ENCODE measurements at regions not wholly inside any gene's neighbourhood (a gene's known extent, or its start where the extent isn't known, plus 50 kb on each side); places are given as distances from the start of the nearest gene placed in this dataset.

DNA sequence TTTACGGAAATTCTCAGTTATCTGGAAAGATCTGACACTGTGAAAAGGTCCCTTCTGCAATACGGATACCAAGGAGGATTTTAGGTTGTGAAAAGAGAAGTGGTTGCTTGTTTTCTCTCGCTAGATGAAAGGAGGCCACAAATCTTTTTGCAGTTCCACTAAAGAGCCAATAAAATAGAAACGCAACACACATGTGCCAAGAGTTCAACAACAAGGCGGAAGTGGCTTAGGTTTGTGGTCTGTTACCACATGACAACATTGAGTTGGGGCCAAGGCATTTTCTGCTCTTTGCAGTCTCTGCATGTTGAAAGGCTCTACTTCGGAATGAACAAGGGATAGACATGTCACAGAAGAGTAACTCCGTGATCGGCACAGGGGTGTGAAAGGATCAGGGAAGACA is 115.7 kb upstream of the OSR1 start:
- peak in 1 of 2 experiments; percentile 5 for DNase-seq

DNA sequence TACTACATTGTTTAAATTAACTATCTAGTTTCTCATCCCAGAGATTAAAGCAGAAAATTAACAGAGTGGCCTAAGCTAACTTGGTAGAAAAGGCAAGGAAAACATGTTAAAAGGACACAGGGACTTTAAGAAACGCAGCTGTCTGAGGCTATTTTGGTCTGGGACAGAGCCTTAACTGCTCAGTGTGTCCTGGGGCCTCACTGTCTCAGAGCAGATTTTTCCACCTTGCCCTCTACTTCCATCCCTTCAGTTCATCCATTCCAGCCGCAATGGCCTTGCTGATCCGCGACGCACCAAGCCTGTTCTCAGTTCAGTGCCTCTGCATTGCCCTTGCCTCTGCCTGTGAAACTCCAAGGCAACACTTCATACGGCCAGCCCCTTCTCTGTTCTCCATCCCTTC is 114.9 kb upstream of the OSR1 start:
- no peak for DNase-seq

DNA sequence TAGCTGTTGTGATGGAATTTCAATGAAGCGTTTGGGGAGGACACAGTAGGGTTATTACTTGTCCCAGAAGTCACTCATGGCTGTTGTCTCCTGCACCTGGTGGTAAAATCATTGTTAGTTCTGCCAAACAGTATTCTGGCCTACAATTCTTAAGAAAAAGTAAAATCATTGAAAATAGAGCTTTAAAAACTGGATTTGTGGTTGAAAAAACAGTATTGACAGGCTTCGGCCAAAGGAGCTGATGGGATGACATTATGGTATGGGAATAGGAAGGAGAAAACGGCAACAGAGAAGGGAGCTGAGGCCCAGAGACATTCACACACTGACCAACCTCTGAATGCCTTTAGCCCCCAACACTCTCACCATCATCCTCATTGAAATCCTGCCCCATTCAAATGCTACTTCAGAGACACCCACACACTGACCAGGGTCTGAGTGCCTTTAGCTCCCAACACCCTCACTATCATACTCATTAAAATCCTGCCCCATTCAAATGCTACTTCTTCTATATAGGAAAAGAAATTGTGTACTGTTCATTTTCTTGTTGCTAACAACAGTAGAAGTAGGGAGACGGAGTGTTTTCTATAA is 114.1 kb upstream of the OSR1 start:
- no peak for DNase-seq

GRCh38 chr2:19471491-19471890 is 113.1 kb upstream of the OSR1 start:
- DNase-seq = no peak

- no peak for DNase-seq
Measured at GRCh38 chr2:19465978-19466377, 107.6 kb upstream of the OSR1 start.

DNA sequence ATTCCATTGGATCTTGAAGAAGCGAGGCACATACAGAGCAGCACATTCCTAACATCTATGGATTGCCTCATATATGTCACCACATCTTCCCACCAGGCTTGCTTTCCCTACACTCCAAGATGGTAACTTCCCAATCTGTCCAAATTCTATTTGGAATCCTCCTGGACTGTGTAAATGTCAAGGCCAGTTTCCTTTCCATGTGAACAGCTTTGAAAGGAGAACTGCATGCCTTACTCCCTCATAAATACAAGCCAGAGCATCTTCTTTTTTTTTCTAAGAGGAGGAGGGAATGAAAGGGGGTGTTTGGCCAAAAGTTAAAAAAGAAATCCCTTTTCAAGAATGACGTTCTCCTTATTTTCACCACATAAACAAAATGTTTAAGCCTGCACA is 103.8 kb upstream of the OSR1 start:
- no peak for DNase-seq

GRCh38 chr2:19461504-19462255 is 103.3 kb upstream of the OSR1 start:
- DNase-seq = no peak

GRCh38 chr2:19460761-19461160 is 102.3 kb upstream of the OSR1 start:
- DNase-seq = no peak

GRCh38 chr2:19458427-19459003 is 100.1 kb upstream of the OSR1 start:
- DNase-seq = no peak

- no peak for DNase-seq
Measured at GRCh38 chr2:19457809-19458208, 99.4 kb upstream of the OSR1 start.

GRCh38 chr2:19456705-19457309 is 98.4 kb upstream of the OSR1 start:
- DNase-seq = no peak

GRCh38 chr2:19454125-19454524 is 95.7 kb upstream of the OSR1 start:
- DNase-seq = no peak

DNA sequence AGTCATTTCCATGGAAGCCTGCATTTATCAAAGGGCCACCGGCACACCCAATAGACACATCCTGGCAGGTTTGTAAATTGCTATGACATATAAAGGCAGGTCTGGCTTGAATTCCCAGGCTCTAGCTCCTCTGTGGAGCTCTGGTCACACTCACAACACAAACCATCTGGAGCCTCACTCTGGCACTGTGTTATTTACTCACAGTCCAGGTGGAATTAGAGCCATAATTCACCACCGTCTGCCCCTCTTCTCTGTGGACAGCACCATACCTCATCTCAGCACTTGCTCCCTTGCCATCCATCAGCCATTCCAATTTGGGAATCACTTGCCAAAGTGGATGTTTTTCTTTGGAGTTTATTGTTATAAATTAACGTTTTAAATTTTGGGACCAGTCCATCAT is 84.3 kb upstream of the OSR1 start:
- no peak for DNase-seq

- no peak for DNase-seq
Measured at GRCh38 chr2:19439081-19439480, 80.7 kb upstream of the OSR1 start.

- no peak for DNase-seq
Measured at GRCh38 chr2:19435815-19436214, 77.4 kb upstream of the OSR1 start.

GRCh38 chr2:19434413-19434812 is 76.0 kb upstream of the OSR1 start:
- no peak for DNase-seq

DNA sequence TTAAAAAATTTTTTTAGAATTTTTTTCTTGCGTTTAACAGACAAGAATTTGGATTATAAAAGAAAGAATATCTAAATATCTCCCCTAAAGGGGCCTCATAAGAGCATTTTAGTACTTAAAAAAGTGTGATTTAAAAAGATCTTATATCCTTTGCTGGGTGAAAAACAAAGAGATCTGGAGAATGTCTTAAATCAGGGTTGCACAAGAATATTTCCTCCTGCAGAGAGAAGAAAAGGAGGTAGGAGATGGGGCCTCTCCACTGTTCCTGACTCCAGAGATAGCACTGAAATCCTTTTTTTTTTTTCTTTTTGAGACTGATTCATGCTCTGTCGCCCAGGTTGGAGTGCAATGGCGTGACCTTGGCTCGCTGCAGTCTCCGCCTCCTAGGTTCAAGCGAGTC is 68.5 kb upstream of the OSR1 start:
- DNase-seq = no peak

GRCh38 chr2:19426144-19426543 is 67.7 kb upstream of the OSR1 start:
- DNase-seq = no peak

DNA sequence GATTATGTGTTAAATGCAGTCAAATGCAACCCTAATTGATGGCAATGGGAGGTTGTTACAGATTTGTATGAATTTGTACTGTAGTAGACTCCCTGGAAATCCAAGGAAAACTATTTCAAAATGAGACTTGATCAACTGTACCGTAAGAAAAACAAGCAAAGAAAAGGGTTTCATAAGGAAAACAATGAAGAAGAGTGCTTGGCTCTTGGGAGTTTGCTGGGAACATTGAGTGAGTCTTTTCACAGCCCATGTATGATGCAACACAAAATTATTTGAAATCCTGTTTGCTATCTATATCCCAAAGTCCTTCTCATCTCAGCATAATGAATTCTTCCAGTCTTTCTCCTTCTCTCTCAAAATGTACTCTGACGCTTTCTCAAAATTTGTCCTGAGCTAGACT is 67.0 kb upstream of the OSR1 start:
- no peak for DNase-seq

- DNase-seq = no peak
Measured at GRCh38 chr2:19419211-19419880, 60.9 kb upstream of the OSR1 start.

- DNase-seq = no peak
Measured at GRCh38 chr2:19416784-19417684, 58.6 kb upstream of the OSR1 start.

- no peak for DNase-seq
Measured at GRCh38 chr2:19416083-19416482, 57.7 kb upstream of the OSR1 start.

DNA sequence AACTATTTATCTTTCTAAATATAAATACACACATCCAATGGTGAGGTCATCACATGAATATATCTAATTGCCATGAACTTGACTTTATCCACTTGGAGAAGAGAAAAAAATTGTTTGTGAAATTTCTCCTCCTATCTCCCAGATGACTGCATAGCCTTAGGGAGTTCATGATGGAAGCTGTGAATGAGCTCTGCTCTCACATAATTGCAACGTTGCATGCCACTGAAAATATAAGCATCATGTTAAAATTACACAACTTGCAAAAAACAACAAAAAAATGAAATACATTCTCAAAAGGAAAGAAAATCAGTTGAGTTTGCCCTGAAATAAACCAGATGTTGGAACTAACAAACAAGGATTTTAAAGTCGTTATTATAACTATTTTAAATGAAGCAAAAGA is 50.6 kb upstream of the OSR1 start:
- no peak for DNase-seq
